Keratinocyte (primary cell): ENCODE measurements at regions not wholly inside any gene's neighbourhood (a gene's known extent, or its start where the extent isn't known, plus 50 kb on each side); places are given as distances from the start of the nearest gene placed in this dataset.

ENCODE experiments used
- DNase-seq: peaks from one replicate; pipeline ENCODE4 v3.0.0-alpha.2; 2011; ENCODE audit warnings: low read depth, missing footprints, low spot score
- FAIRE-seq: peaks from 2 replicates; lab custom pipeline; 2011; peaks lifted over from hg19 to GRCh38; lab: Jason Lieb, UNC
- H2AFZ ChIP-seq: 2 replicates; pipeline ENCODE4 v1.6.0; 2012; ENCODE audit warnings: low read length, control low read depth, inconsistent platforms; ENCODE audit not compliant: control insufficient read depth
- H3K27ac ChIP-seq: 2 replicates; pipeline ENCODE4 v1.5.1; 2011; ENCODE audit warnings: low read length; ENCODE audit not compliant: control insufficient read depth, insufficient read depth
- H3K27me3 ChIP-seq: 3 replicates; pipeline ENCODE4 v1.6.0; 2011; ENCODE audit warnings: low read length; ENCODE audit not compliant: control insufficient read depth, insufficient read depth; ENCODE audit errors: extremely low read depth
- H3K36me3 ChIP-seq, 2 experiments: 2 replicates in 1 of 2; 3 replicates in 1 of 2; pipeline ENCODE4 v1.5.1; 2011; ENCODE audit warnings: low read length in 2 of 2, mild to moderate bottlenecking in 1 of 2; ENCODE audit not compliant: control insufficient read depth in 2 of 2, insufficient read depth in 2 of 2; ENCODE audit errors: extremely low read depth in 1 of 2
- H3K4me1 ChIP-seq: 3 replicates; pipeline ENCODE4 v1.5.1; 2011; ENCODE audit warnings: low read length; ENCODE audit not compliant: control insufficient read depth, insufficient read depth; ENCODE audit errors: extremely low read depth
- H3K4me2 ChIP-seq: 3 replicates; pipeline ENCODE4 v1.6.0; 2011; ENCODE audit warnings: low read depth, low read length; ENCODE audit not compliant: control insufficient read depth, insufficient read depth; ENCODE audit errors: extremely low read depth
- H3K4me3 ChIP-seq, 3 experiments: fragments of 200-600 bp in 1 of 3; sonication (generic) in 1 of 3; 2 replicates in 2 of 3; 3 replicates in 1 of 3; pipeline ENCODE4 v1.5.1; 2011 to 2016; ENCODE audit warnings: low read length in 3 of 3, mild to moderate bottlenecking in 3 of 3, control low read depth in 2 of 3, inconsistent platforms in 1 of 3, low read depth in 1 of 3, mixed read lengths in 1 of 3, mixed run types in 1 of 3, moderate library complexity in 1 of 3; ENCODE audit not compliant: control insufficient read depth in 2 of 3, insufficient read depth in 2 of 3; ENCODE audit errors: extremely low read depth in 1 of 3
- H3K79me2 ChIP-seq: 2 replicates; pipeline ENCODE4 v1.6.0; 2012; ENCODE audit warnings: low read length; ENCODE audit not compliant: control insufficient read depth, insufficient read depth
- H3K9ac ChIP-seq: 3 replicates; pipeline ENCODE4 v1.6.0; 2011; ENCODE audit warnings: low read length; ENCODE audit not compliant: control insufficient read depth, insufficient read depth; ENCODE audit errors: extremely low read depth
- H3K9me1 ChIP-seq: 3 replicates; pipeline ENCODE4 v1.6.0; 2011; ENCODE audit warnings: low read length; ENCODE audit not compliant: control insufficient read depth, insufficient read depth; ENCODE audit errors: extremely low read depth
- H3K9me3 ChIP-seq: 2 replicates; pipeline ENCODE4 v1.5.1; 2012; ENCODE audit warnings: low read depth, low read length; ENCODE audit not compliant: control insufficient read depth
- H4K20me1 ChIP-seq: 3 replicates; pipeline ENCODE4 v1.6.0; 2011; ENCODE audit warnings: low read length; ENCODE audit not compliant: control insufficient read depth, insufficient read depth; ENCODE audit errors: extremely low read depth
- EZH2 ChIP-seq: IDR thresholded peaks from one replicate; pipeline ENCODE4 v1.6.1; 2012; ENCODE audit warnings: inconsistent platforms, mild to moderate bottlenecking, low read length, moderate library complexity
- dilution Hi-C: fragments of 300-500 bp; cut with MboI; formaldehyde crosslinking; loops from one replicate; pipeline ENCODE4 v1.7.0; 2020; ENCODE audit warnings: low sequenced_read_pairs; ENCODE audit not compliant: extremely low pct_ligation_motif_present
- TF ChIP-seq, protein P1 (sequence below), 3 experiments: IDR thresholded peaks in 1 of 3; conservative IDR thresholded peaks in 1 of 3; optimal IDR thresholded peaks in 1 of 3; 2 replicates in 2 of 3; 3 replicates in 1 of 3; pipeline versions ENCODE3 to v1.5.1; 2011; ENCODE audit warnings: low read length in 3 of 3, mild to moderate bottlenecking in 3 of 3, moderate library complexity in 2 of 3, control low read depth in 1 of 3, inconsistent platforms in 1 of 3; ENCODE audit not compliant: insufficient read depth in 2 of 3; ENCODE audit errors: extremely low read depth in 1 of 3

DNA sequence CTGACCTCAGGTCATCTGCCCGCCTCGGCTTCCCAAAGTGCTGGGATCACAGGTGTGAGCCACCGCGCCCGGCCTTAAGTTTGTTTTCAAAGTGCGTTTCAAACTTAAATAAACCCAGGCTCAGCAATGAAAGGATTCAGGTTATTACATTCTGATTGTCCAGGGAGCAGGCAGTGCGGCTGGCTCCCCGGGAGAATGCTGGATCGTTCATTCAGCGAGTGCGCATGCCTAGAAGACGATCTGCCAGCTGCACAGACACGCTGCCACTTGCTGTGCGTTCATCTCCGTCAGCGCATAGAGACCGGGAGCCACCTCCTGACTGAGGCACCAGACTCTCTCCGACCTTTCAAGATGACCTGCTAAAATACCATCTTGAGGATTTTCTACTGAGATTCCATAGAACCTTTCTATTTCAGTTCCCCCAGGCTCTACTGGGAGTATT lies 163.9 kb upstream of the ZNF217 start:
- Histone ChIP-seq H3K9ac (peak overlapping the region; percentile 34), H3K4me1 (peaks cover 29% of the 10 kb centered on the region), H3K4me2 (peak overlapping the region; percentile 53), H3K79me2 (no peaks in the 10 kb centered on the region), H3K9me3 (no peaks in the 10 kb centered on the region), H3K27me3 (no peaks in the 10 kb centered on the region), H3K27ac (peak overlapping the region; percentile 54), H3K36me3 (no peaks in the 10 kb centered on the region), H3K4me3 (peak overlapping the region in 1 of 3 experiments; percentile 7), H2AFZ (peak overlapping the region; percentile 35), H4K20me1 (no peaks in the 10 kb centered on the region), H3K9me1 (no peaks in the 10 kb centered on the region)
- DNase-seq: no peak
- FAIRE-seq: peak; percentile 68
- TF ChIP-seq, protein P1, sequence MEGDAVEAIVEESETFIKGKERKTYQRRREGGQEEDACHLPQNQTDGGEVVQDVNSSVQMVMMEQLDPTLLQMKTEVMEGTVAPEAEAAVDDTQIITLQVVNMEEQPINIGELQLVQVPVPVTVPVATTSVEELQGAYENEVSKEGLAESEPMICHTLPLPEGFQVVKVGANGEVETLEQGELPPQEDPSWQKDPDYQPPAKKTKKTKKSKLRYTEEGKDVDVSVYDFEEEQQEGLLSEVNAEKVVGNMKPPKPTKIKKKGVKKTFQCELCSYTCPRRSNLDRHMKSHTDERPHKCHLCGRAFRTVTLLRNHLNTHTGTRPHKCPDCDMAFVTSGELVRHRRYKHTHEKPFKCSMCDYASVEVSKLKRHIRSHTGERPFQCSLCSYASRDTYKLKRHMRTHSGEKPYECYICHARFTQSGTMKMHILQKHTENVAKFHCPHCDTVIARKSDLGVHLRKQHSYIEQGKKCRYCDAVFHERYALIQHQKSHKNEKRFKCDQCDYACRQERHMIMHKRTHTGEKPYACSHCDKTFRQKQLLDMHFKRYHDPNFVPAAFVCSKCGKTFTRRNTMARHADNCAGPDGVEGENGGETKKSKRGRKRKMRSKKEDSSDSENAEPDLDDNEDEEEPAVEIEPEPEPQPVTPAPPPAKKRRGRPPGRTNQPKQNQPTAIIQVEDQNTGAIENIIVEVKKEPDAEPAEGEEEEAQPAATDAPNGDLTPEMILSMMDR (optimal IDR thresholded peaks at IDR 0.05 in 1 of 3, IDR thresholded peaks at IDR 0.05 in 1 of 3, conservative IDR thresholded peaks at IDR 0.05 in 1 of 3; ENCODE audit: extremely low read depth in 1 of 3, insufficient read depth in 2 of 3, low read length in 3 of 3): peak in 2 of 3 experiments; percentile 9 to 53
- no peak for TF ChIP-seq EZH2
- dilution Hi-C loops: no loop called here

DNA sequence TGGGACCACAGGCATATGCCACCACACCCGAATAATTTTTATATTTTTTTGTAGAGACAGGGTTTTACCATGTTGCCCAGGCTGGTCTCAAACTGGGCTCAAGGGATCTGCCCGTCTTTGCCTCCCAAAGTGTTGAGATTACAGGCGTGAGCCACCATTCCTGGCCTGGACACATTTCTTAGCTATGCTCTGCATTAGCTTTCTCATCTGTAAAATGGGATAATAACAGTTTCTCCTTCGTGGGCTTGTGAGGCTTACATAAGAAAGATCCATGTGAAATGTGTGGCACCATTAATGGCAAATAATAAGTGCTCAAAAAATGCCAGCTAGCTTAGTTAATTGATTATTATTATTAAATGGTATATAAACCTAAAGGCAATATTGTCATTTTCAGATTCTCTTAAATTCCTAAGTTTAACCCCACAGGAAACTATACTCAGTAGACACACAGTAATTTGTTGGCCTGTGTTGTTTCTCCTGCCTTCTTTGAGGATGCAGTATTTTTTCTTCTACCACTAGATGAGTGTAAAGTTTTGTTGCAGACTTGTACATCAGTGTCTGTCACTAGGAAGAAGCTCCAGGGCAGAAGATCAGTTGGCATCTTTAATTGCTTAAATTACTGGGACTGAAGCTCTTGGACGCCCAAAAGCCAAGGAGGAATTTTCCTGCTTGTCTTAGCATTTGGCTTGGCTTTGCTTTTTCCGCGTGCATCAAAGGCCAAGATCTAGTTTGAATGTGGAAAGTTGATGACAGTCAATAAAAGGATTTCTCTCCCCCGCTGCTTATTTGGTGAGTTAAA lies 162.3 kb upstream of the ZNF217 start:
- H3K79me2 ChIP-seq: no peaks in the 10 kb centered on the region
- no peak overlapping the region for H3K27ac ChIP-seq
- no peak for FAIRE-seq
- no peaks in the 10 kb centered on the region for H3K27me3 ChIP-seq
- H3K9me1 ChIP-seq: no peaks in the 10 kb centered on the region
- peak overlapping the region; percentile 10 for H2AFZ ChIP-seq
- H3K4me2 ChIP-seq: no peak overlapping the region
- no peak for DNase-seq
- peaks cover 44% of the 10 kb centered on the region for H3K4me1 ChIP-seq
- H3K4me3 ChIP-seq: no peak overlapping the region
- no peaks in the 10 kb centered on the region for H4K20me1 ChIP-seq
- no peak for TF ChIP-seq EZH2
- TF ChIP-seq, protein P1 (optimal IDR thresholded peaks at IDR 0.05 in 1 of 3, IDR thresholded peaks at IDR 0.05 in 1 of 3, conservative IDR thresholded peaks at IDR 0.05 in 1 of 3; ENCODE audit: extremely low read depth in 1 of 3, insufficient read depth in 2 of 3, low read length in 3 of 3): no peak
- H3K36me3 ChIP-seq: no peaks in the 10 kb centered on the region
- dilution Hi-C loops: no loop called here
- H3K9me3 ChIP-seq: no peaks in the 10 kb centered on the region
- H3K9ac ChIP-seq: no peak overlapping the region
